SK-N-MC (cell line): ENCODE measurements at regions not wholly inside any gene's neighbourhood (a gene's known extent, or its start where the extent isn't known, plus 50 kb on each side); places are given as distances from the start of the nearest gene placed in this dataset.

Experiments
- EZH2 ChIP-seq: fragments of 200-600 bp; sonication (generic); IDR thresholded peaks from one replicate; pipeline ENCODE4 v1.6.1; 2017; ENCODE audit warnings: antibody characterized with exemption
- FOXP2 ChIP-seq: optimal IDR thresholded peaks from 2 replicates; pipeline ENCODE3; 2011; ENCODE audit warnings: mild to moderate bottlenecking, moderate library complexity; ENCODE audit not compliant: insufficient read depth; ENCODE audit errors: extremely low read length, control extremely low read depth
- POLR2AphosphoS5 ChIP-seq: IDR thresholded peaks from 2 replicates; pipeline ENCODE4 v1.6.1; 2012; ENCODE audit warnings: mild to moderate bottlenecking, low read depth, low read length, borderline replicate concordance

DNA sequence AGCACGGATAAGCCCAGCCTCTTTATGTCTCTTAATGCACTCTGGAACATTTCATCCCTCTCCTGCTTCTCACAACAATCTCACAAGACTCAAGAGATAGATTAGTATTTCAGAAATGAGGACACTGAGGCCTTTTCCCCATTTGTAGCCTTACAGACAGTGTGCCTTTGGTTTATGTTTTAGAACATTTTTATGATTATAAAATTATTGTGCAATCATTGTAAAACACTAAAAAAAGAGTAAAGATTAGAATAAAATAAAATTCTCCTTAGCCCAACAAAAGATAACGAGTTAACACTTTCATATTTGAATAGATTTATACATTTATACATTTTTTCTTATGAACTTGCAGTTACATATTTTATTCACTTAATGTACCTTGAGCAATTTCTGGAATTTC is 748.7 kb downstream of the TRIML1 start:
- TF ChIP-seq EZH2 (no peak), POLR2AphosphoS5 (no peak), FOXP2 (no peak)
